ENCODE measurements at regions not wholly inside any gene's neighbourhood (a gene's known extent, or its start where the extent isn't known, plus 50 kb on each side); places are given as distances from the start of the nearest gene placed in this dataset.

- peak in 1 of 2 experiments; percentile 80 for DNase-seq (ENCODE audit: low read depth in 1 of 2, low spot score in 2 of 2)
Measured at GRCh38 chr17:54754560-54754959, 146.1 kb upstream of the TOM1L1 start.

More at GRCh38 chr17:54754560-54754959, 146.1 kb upstream of the TOM1L1 start:
- Histone ChIP-seq H2AK5ac (ENCODE audit: low read depth, low read length) (no peak overlapping the region), H3K56ac (replicated peaks; ENCODE audit: insufficient read length, low read depth, low read length) (no peak overlapping the region), H3K9ac (replicated peaks in 1 of 4; ENCODE audit: extremely low read depth in 1 of 4, low read depth in 3 of 4, low read length in 3 of 4) (no peak overlapping the region), H3K23me2 (ENCODE audit: low read depth, low read length) (no peaks in the 10 kb centered on the region), H3K4me2 (ENCODE audit: insufficient read depth in 1 of 2, low read depth in 2 of 2, low read length in 2 of 2) (no peak overlapping the region), H2BK15ac (ENCODE audit: low read length) (no peak overlapping the region), H3K18ac (ENCODE audit: extremely low read depth, low read length) (no peak overlapping the region), H3K4me3 (ENCODE audit: extremely low read depth in 1 of 4, insufficient read depth in 2 of 4, low read depth in 3 of 4, low read length in 4 of 4) (no peak overlapping the region), H3K27me3 (replicated peaks in 1 of 4; ENCODE audit: control insufficient read depth in 3 of 4, extremely low read depth in 1 of 4, insufficient read depth in 3 of 4, low read length in 3 of 4) (no peaks in the 10 kb centered on the region), H4K20me1 (replicated peaks in 1 of 2; ENCODE audit: control insufficient read depth in 1 of 2, insufficient read depth in 2 of 2, low read length in 2 of 2) (no peaks in the 10 kb centered on the region), H4K5ac (ENCODE audit: insufficient read length, low read depth, low read length) (no peak overlapping the region), H3K9me3 (ENCODE audit: insufficient read depth in 2 of 2, low read depth in 1 of 2, low read length in 1 of 2) (no peaks in the 10 kb centered on the region; a peak in 1 of 4 replicates), H3K4me1 (replicated peaks in 1 of 4; ENCODE audit: control insufficient read depth in 3 of 4, insufficient read depth in 4 of 4, low read length in 3 of 4) (no peaks in the 10 kb centered on the region), H2BK20ac (ENCODE audit: low read length) (no peak overlapping the region), H4K8ac (ENCODE audit: extremely low read depth, insufficient read depth, low read length) (no peak overlapping the region), H3K23ac (ENCODE audit: insufficient read length) (no peak overlapping the region), H2BK12ac (ENCODE audit: low read depth, low read length) (no peak overlapping the region), H3K27ac (ENCODE audit: low read depth, low read length) (no peak overlapping the region), H2AFZ (ENCODE audit: low read length) (no peak overlapping the region), H3K36me3 (ENCODE audit: control insufficient read depth in 2 of 4, insufficient read depth in 4 of 4, low read length in 3 of 4) (no peaks in the 10 kb centered on the region), H3K14ac (ENCODE audit: insufficient read length) (no peak overlapping the region), H2BK5ac (ENCODE audit: low read depth, low read length) (no peak overlapping the region), H3K79me1 (ENCODE audit: low read depth, low read length) (no peaks in the 10 kb centered on the region), H2BK120ac (replicated peaks; ENCODE audit: low read depth, low read length) (no peak overlapping the region), H3K79me2 (ENCODE audit: control insufficient read depth in 1 of 2, insufficient read depth in 2 of 2, low read length in 2 of 2) (no peaks in the 10 kb centered on the region), H4K91ac (replicated peaks; ENCODE audit: insufficient read length, low read length) (no peak overlapping the region), H3K4ac (replicated peaks; ENCODE audit: insufficient read length, low read depth, low read length) (no peak overlapping the region)
- ChIA-PET CTCF (ENCODE audit: partially characterized antibody) (interaction anchor here (0.8 to 2.6 kb wide), 19 partner anchors 9 to 373 kb away, joined by 3 to 9 read pairs (median 4); no protein-coding TSS in a partner anchor), POLR2A (ENCODE audit: partially characterized antibody) (interaction anchor here (0.7 to 1.3 kb wide), 2 partner anchors 9 to 32 kb away, joined by 3 read pairs; no protein-coding TSS in a partner anchor)
- TF ChIP-seq SAP30 (IDR thresholded peaks at IDR 0.05; ENCODE audit: insufficient read depth, insufficient replicate concordance, low read length) (no peak), EGR1 (IDR thresholded peaks at IDR 0.05; ENCODE audit: borderline replicate concordance, low read depth, low read length) (no peak), CTCF (IDR thresholded peaks at IDR 0.05; ENCODE audit: control extremely low read depth in 1 of 3, insufficient read depth in 1 of 3, low read depth in 1 of 3, low read length in 3 of 3) (peak; percentile 60 to 75 (median 61)), MAX (IDR thresholded peaks at IDR 0.05) (peak; percentile 17; the same call in 1 of the 2 replicates), YY1 (IDR thresholded peaks at IDR 0.05; ENCODE audit: low read depth, low read length) (peak; percentile 75; the same call in 1 of the 2 replicates), RAD21 (IDR thresholded peaks at IDR 0.05 in 1 of 2, conservative IDR thresholded peaks at IDR 0.05 in 1 of 2; ENCODE audit: low read depth in 2 of 2, low read length in 2 of 2) (peak; percentile 64 to 73)
- FAIRE-seq, result no peak
- WGBS, 2 experiments (ENCODE audit: extremely low coverage in 1 of 2, insufficient coverage in 1 of 2, insufficient read length in 1 of 2, insufficient replicate concordance in 2 of 2, low coverage in 1 of 2, low lambda C conversion rate in 2 of 2, missing lambda C conversion rate in 1 of 2), result 80% methylated on average over 15 of the region's 15 CpGs; no CpG with 5 or more reads in 1 of the 2 experiments
